ENCODE measurements at regions not wholly inside any gene's neighbourhood (a gene's known extent, or its start where the extent isn't known, plus 50 kb on each side); places are given as distances from the start of the nearest gene placed in this dataset.

DNA sequence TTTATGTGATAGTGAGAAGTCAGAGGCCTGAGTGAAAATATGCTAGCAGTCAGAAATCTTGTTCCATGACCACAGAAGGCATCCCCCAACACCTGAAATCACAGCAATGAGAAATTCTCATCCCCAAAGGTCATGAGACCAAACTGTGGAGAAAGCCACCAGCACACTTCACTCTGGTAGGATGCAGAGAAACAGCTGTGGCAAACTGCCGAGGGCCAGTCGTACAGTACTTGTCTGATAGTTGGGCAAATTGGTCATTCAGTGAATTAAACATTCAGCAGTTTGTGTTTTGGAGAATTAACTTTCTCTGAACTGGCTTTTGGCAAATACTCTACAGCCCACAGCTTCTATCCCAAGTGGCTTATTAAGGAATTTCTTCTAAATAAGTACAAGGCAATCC is 117.2 kb downstream of the TSN start:
- no peak for DNase-seq (ENCODE audit: low read depth)
- TF ChIP-seq, protein P1, sequence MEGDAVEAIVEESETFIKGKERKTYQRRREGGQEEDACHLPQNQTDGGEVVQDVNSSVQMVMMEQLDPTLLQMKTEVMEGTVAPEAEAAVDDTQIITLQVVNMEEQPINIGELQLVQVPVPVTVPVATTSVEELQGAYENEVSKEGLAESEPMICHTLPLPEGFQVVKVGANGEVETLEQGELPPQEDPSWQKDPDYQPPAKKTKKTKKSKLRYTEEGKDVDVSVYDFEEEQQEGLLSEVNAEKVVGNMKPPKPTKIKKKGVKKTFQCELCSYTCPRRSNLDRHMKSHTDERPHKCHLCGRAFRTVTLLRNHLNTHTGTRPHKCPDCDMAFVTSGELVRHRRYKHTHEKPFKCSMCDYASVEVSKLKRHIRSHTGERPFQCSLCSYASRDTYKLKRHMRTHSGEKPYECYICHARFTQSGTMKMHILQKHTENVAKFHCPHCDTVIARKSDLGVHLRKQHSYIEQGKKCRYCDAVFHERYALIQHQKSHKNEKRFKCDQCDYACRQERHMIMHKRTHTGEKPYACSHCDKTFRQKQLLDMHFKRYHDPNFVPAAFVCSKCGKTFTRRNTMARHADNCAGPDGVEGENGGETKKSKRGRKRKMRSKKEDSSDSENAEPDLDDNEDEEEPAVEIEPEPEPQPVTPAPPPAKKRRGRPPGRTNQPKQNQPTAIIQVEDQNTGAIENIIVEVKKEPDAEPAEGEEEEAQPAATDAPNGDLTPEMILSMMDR (IDR thresholded peaks at IDR 0.05; ENCODE audit: insufficient read depth, low read length, poor library complexity, severe bottlenecking): no peak
- H3K4me3 ChIP-seq (ENCODE audit: low read depth, low read length): no peak overlapping the region
- H3K36me3 ChIP-seq (ENCODE audit: control insufficient read depth, insufficient read depth, low read length): no peaks in the 10 kb centered on the region
- H3K27me3 ChIP-seq (ENCODE audit: control insufficient read depth, insufficient read depth, low read length): peaks cover 7% of the 10 kb centered on the region

DNA sequence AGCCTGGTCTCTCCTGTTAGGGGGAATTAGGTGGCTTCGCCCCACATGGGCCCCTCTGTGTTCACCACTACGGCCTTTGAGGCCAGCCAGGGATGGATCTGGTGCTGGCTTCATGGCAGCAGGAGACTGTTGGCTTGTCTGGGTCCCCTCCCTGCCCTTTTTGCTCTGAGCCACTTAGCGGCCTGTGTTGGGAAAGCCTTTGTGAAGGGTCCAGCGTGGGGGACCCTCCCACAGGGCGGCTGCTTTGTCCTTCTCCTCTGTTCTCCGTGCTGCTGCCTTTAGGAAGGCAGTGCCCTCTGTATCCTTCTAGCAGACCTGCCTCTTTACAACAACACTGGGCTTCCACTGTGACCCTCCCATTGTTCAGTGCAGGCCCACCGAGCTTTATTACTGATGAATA is 118.4 kb downstream of the TSN start:
- DNase-seq (ENCODE audit: low read depth): no peak
- TF ChIP-seq, protein P1 (IDR thresholded peaks at IDR 0.05; ENCODE audit: insufficient read depth, low read length, poor library complexity, severe bottlenecking): no peak
- Histone ChIP-seq H3K27me3 (ENCODE audit: control insufficient read depth, insufficient read depth, low read length) (peaks cover 7% of the 10 kb centered on the region), H3K36me3 (ENCODE audit: control insufficient read depth, insufficient read depth, low read length) (no peaks in the 10 kb centered on the region), H3K4me3 (ENCODE audit: low read depth, low read length) (no peak overlapping the region)

DNA sequence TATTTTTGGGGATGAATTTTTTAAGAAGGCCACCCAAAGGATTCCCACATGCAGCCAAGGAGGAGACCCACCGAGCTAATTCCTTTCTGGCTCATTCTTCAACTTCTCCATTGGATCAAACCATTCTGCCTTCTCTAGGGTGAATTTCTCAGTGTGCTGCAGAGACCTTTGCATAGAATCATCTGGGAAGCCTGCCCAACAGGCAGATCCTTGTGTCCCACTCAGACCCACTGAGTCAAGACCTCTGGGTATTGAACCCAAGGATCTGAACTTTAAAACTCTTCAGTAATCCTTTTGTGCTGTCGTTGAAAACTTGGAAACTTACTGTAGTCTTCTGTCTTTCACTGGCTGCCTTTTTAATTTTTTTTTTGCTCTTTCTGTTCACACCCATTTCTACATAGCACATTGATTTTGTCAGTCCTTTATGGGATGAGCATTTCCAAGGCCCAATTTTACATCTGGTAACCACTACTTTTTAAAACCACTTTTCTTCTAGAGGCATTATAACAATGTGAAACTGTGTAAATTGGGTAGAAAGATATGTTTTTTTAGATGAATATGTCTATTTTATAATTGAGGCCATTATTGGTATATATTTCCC is 120.2 kb downstream of the TSN start:
- peaks cover 2% of the 10 kb centered on the region for H3K27me3 ChIP-seq (ENCODE audit: control insufficient read depth, insufficient read depth, low read length)
- H3K36me3 ChIP-seq (ENCODE audit: control insufficient read depth, insufficient read depth, low read length): no peaks in the 10 kb centered on the region
- DNase-seq (ENCODE audit: low read depth): no peak
- TF ChIP-seq, protein P1 (IDR thresholded peaks at IDR 0.05; ENCODE audit: insufficient read depth, low read length, poor library complexity, severe bottlenecking): no peak
- H3K4me3 ChIP-seq (ENCODE audit: low read depth, low read length): no peak overlapping the region

DNA sequence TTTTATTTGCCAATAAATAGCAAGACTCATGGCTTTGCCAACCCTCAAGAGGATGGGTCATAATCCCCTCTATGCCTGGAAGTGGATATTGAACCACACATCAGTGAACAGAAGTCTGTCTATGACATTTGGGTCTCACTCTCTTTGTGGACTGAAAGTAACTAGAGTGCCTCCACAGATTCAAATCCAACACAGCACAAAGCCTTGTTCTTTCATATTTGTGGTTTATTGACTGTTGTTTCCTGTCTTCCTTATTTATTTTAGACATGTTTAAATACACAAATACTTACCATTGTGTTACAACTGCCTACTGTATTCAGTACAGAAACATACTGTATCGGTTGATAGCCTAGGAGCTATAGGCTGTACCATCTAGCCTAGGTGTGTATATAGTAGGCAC is 121.9 kb downstream of the TSN start:
- Histone ChIP-seq H3K36me3 (ENCODE audit: control insufficient read depth, insufficient read depth, low read length) (no peaks in the 10 kb centered on the region), H3K4me3 (ENCODE audit: low read depth, low read length) (no peak overlapping the region), H3K27me3 (ENCODE audit: control insufficient read depth, insufficient read depth, low read length) (peaks cover 4% of the 10 kb centered on the region)
- no peak for DNase-seq (ENCODE audit: low read depth)
- TF ChIP-seq, protein P1 (IDR thresholded peaks at IDR 0.05; ENCODE audit: insufficient read depth, low read length, poor library complexity, severe bottlenecking): no peak

DNA sequence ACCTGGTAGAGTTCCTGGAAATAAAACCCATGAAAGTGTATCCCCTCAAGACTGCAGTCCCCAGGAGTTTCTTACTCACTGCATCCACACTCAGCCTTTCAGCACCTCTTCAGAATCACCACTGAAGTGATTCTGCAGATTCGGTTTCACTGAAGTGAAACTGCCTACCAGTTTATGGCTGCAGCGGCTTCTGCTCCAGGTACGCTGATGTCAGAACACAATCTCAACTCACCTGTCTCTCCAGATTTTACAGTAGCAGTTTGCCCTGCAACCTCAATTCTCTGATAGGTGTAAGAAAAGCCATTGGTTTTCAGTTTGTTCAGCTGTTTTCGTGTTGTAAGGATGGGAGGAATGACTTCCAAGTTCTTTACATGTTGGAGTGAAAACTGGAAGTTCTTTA is 124.8 kb downstream of the TSN start:
- Histone ChIP-seq H3K36me3 (ENCODE audit: control insufficient read depth, insufficient read depth, low read length) (no peaks in the 10 kb centered on the region), H3K27me3 (ENCODE audit: control insufficient read depth, insufficient read depth, low read length) (peaks cover 4% of the 10 kb centered on the region), H3K4me3 (ENCODE audit: low read depth, low read length) (no peak overlapping the region)
- DNase-seq (ENCODE audit: low read depth): no peak
- TF ChIP-seq, protein P1 (IDR thresholded peaks at IDR 0.05; ENCODE audit: insufficient read depth, low read length, poor library complexity, severe bottlenecking): no peak

DNA sequence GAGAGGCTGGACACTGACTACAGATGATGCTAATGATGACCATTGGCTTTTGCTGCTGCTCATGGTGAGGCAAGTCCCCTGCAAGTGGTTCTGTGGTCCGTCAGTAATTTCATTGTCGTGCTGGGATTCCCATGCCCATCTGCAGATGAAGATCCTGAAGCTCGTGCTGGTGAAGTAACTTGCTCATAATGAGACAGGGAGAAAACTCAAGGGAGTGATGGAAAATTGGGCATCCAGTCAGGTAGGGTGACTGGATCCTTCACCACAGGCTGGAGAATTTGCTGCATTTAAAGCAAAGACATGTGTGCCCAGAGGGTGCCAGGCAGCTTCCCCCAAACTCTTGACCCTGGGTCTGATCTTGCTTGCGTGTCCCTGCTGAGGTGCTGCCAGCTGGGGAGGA is 125.6 kb downstream of the TSN start:
- H3K36me3 ChIP-seq (ENCODE audit: control insufficient read depth, insufficient read depth, low read length): no peaks in the 10 kb centered on the region
- no peak for DNase-seq (ENCODE audit: low read depth)

More for the DNA sequence above, 125.6 kb downstream of the TSN start:
- TF ChIP-seq, protein P1 (IDR thresholded peaks at IDR 0.05; ENCODE audit: insufficient read depth, low read length, poor library complexity, severe bottlenecking): no peak
- Histone ChIP-seq H3K4me3 (ENCODE audit: low read depth, low read length) (no peak overlapping the region), H3K27me3 (ENCODE audit: control insufficient read depth, insufficient read depth, low read length) (peaks cover 2% of the 10 kb centered on the region)
